Left renal pelvis (tissue), 4 donors: ENCODE measurements at regions not wholly inside any gene's neighbourhood (a gene's known extent, or its start where the extent isn't known, plus 50 kb on each side); places are given as distances from the start of the nearest gene placed in this dataset.

ENCODE experiments used
- DNase-seq, 4 donors: peaks; one replicate each; pipeline ENCODE4 v3.0.0-alpha.2; 2013; ENCODE audit warnings: low read depth in 4 of 4, low spot score in 3 of 4

DNA sequence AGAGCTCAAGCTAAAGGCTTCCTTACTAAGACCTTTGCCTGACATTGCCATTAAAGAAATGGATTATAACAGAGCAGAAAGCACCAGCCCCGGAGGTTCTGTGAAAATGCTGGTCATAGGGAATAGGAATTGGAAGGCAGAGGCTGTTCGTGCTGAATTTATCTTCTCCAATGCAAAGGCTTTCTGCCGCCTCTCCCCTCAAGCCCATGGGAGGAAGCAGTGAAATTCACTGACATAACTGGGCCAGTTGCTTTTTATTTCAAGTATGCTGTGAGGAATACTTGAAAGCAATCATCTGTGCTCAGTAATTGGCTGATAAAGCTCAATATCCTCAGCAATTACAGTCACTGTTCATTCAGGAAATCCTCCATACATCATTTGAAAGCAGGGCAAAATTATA, 85.4 kb upstream of the LINC00305 start:
- no peak for DNase-seq

DNA sequence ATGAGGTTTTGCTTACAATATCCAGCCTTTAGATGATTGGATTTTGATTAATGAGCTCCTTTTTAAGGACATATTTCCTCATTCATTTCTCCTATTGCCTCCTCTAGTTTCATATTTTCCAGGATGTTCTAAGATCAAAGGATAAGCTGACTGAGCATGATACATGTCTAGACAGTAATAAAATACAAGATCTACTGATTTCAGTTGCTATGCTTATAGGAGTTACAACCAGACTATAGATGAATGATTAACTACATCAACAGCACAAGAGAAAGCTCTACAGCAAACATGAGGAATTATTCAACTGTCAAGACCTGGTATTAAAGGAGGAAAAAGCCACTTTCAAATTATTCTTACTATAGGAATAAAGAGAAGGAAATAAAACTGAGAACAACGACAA, 85.0 kb upstream of the LINC00305 start:
- DNase-seq, result no peak

DNA sequence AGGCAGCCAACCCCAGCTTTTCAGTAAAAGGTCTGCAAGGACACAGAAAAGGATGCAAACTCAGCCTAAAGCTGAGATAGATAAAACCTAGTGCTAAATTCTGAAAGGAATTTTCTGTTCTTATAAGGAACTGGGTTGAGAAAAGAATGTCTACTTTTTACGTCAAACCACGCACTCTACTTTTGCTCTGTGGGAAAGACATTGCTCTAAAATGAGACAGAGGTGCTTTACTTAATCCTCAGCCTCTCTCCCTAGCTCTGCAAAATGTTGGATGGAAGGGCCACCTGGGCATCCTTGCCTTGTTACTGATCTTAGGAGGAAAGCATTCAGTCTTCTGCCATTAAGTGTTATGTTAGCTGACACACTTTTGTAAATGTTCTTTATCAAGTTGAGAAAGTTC, 72.1 kb upstream of the LINC00305 start:
- no peak for DNase-seq

DNA sequence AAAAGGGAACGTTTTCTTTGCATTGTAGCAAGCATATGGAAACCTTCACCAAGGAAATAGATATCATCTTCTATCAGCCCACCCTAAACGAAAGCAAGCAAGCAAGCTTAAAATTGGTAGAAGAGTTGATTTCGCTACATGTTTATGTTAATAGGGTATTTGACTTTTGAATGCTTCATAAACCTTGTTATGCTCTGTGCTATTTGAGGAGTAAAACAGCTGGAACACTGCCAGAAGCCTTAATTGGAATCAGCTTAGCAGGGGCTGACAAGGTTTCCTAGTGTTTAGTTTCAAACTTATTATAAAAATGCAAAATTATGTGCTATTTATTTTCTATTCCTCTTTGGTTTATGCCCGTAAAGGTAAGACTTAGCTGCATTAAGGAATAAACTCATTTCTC, 70.6 kb upstream of the LINC00305 start:
- peak in 3 of 4 donors; percentile 49 to 62 (median 59) for DNase-seq

DNA sequence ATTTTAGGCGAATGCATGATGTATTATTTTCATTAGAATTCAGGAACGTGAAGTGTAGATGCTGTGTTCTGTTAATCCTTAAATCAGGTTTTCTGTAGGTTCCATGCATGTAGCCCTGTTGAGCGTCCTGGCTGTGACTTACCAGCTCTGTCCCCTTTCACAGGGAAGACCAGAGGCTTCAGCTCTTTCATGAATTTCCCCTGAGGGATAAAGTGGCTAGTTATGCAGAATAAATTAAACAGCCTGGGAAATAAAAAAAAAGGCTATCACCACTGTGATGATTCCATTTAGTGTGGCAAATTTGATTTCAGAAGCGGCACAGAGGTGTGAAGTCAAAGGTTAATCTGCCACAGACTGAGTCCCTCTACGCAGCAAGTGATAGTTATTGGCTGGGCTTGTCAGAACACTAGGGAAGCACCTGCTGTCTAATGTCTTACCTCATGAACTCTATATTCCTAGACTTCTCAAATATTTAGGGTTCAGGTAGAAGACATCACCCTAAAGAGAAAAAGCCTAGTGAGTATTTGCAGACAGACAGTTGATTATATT, 61.6 kb upstream of the LINC00305 start:
- DNase-seq, result no peak

DNA sequence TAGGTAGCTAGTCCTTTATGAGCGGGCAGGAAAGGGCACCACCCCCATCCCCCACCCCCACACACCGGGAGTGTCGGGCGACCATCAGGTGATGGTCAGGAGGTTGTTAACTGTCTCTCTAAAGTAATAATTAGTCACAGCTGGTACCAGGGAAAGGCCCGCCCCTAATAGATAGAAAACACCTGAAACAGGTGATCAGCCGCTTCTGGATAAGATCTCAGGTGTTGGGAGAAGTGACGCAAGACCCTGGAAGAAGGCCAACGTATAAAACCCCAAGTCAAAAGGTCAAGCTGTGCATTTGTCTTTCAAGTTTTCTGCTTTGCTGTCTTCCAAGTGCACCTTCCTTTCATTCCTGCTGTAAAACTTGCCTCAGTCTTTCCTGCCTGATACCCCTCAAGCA, 59.6 kb upstream of the LINC00305 start:
- no peak for DNase-seq

DNA sequence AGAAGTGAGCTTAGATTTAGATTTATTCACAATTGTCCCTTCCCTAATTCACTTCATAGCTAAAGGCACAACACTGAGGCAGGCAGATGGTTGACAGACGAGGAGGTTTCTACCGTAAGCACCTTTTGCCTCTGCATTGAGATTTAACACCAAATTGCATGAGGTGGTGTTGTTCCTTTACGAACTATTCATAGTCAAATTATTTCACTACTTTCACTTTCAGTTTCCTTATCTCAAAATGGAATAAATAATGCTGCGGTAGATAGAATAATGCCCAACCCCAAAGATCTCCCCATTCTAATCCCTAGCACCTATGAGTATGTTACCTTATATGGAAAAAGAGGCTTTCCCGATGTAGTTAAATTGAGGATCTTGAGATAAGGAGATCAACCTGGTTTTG, 58.9 kb upstream of the LINC00305 start:
- DNase-seq, result no peak

DNA sequence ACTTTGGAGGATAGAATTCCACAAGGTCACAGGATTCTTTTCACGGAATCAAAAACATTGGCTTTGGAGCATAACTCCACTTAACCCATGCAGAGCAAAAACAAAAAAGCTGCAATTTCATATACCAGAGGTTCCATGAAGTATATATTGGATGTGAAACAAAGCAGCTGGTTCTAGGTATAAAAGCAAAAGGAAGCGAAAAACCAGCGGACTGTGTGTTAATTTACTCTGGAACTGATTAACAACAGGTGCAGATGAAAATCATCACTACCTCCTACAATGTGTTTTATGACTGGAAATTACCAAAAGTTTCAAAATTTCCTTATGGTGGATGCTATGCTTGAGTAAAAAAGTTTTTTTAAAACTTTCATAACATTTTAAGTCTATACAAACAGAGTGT, 54.4 kb upstream of the LINC00305 start:
- no peak for DNase-seq

DNA sequence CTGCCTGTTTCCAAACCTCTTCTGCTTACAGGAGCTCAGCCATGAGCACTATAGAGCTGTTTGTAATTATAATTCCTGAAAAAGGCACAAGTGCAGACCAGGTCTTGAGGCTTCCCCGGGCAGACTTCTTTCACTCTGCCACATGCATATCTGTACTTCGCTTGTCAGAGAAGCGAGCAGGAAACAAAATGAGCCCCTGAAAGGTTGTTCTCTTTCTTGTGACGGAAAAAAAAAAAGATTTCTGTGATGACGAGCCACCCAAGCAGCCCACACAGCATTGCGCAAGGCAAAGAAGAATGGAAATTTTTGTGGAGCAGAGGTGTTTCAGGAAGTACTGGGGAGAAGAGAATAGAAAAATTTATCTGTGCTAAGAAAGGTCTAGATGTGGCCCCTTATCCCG, 54.0 kb upstream of the LINC00305 start:
- no peak for DNase-seq

DNA sequence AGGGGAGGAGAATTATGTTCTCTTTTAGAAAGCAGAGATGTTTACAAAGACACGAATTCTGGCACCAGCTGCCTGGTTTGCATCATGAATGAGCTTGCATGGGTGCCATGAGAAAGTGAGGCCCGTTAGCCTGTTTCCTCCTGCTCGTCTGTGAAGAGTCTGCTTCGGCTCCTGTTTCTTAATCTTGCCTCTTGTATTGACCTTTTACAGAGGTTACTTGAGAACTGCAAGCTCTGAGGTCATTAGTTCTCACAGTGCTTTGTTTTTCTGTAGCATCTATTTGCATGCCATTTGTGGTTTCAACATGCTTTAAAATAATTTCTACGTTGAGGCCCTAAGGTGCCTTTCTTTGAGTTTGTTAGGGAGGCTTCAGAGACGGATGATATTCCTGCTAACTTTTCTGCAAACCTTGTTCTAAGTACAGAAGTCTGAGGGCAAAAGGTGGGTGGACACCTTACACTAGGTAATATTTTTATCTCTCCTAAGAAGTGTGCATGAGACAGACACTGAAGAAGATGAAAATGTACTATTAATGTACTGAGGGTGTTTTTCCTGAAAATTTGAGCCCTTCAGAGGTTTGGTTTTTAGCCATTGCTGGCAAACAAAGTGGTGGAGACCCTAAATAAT, 53.4 kb upstream of the LINC00305 start:
- DNase-seq, result no peak

DNA sequence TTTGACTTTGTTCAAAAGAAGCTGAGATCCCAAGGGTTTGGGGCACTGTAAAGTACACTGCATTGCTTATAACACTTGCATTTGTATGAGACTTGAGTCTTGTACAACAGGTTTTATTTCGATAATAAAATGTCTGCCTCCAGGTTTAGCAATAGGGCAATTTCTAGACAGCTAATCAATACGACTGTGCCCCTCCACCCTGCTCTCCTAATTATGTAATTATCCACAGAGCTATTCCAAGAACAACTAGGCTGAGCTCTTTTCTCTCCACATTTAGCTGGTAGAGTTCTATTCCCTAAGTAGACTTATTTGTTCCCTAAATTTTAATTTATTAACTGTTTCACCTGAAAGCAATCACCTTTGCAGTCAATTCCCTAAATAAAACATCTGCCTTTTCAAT, 52.9 kb upstream of the LINC00305 start:
- no peak for DNase-seq

DNA sequence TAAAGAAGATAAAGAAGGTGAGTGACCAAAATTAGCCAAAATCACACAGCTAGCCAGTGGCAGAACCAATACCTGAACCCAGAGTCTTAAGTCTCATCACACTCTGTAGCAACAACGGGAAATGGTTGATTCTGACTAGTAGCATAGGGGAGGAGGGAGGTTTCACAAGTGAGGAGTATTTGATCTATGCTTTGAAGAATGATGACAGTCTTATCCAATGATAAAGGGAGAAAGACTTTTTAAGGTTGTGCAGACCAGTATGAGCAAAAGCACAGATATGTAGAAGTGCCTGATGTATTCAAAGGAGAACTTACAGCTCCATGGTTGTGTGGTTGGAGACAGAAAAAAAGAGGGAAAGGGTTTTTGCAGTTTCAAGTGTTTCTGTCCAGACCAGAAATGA, 50.7 kb upstream of the LINC00305 start:
- DNase-seq, result no peak
